Ovary (tissue), 7 donors: ENCODE measurements at regions not wholly inside any gene's neighbourhood (a gene's known extent, or its start where the extent isn't known, plus 50 kb on each side); places are given as distances from the start of the nearest gene placed in this dataset.

ENCODE experiments used
- DNase-seq, 5 donors: peaks; one replicate each; pipeline ENCODE4 v3.0.0-alpha.2; 2019 to 2020
- H3K27ac ChIP-seq, 2 donors: fragments of 200-600 bp; one replicate each; pipeline versions ENCODE4 v1.5.1 to v1.8.0; 2019 to 2022
- H3K27me3 ChIP-seq: fragments of 200-600 bp; one replicate; pipeline ENCODE4 v1.8.0; 2022
- H3K36me3 ChIP-seq: fragments of 200-600 bp; sonication (generic); one replicate; pipeline ENCODE4 v1.5.1; 2019
- H3K4me1 ChIP-seq: one replicate; pipeline ENCODE4 v1.8.1; 2013; ENCODE audit warnings: mild to moderate bottlenecking, moderate library complexity; ENCODE audit not compliant: insufficient read depth
- H3K4me3 ChIP-seq: fragments of 200-600 bp; sonication (generic); one replicate; pipeline ENCODE4 v1.5.1; 2017
- H3K9me3 ChIP-seq, 2 donors: fragments of 200-600 bp in 1 of 2; sonication (generic) in 1 of 2; one replicate each; pipeline versions ENCODE4 v1.5.1 to v1.8.1; 2013 to 2019; ENCODE audit warnings: mild to moderate bottlenecking in 1 of 2, moderate library complexity in 1 of 2
- CTCF ChIP-seq, 3 donors: fragments of 450-650 bp in 2 of 3; fragments of 200-600 bp in 1 of 3; IDR thresholded peaks; one replicate each; pipeline versions ENCODE4 v1.5.1 to v1.8.0; 2016 to 2022; ENCODE audit warnings: antibody characterized with exemption in 3 of 3, mild to moderate bottlenecking in 1 of 3
- EP300 ChIP-seq: sonication (generic); formaldehyde crosslinking; IDR thresholded peaks from one replicate; pipeline ENCODE4 v1.6.1; 2017; ENCODE audit warnings: antibody characterized with exemption
- POLR2A ChIP-seq: fragments of 450-650 bp; IDR thresholded peaks from one replicate; pipeline ENCODE4 v1.6.1; 2017; ENCODE audit warnings: antibody characterized with exemption, mild to moderate bottlenecking, moderate library complexity
- WGBS, 3 donors: extraction: QIAGEN DNeasy Blood & Tissue Kit in 1 of 3; methylation state at CpG; one replicate each; pipeline versions ENCODE4 v1.1.5 to v1.1.7; 2013 to 2017; 5-methylcytosine and 5-hydroxymethylcytosine counted together
- intact Hi-C, 4 donors: fragments of 100-400 bp; cut with DNase I; formaldehyde crosslinking; loops; one replicate each; pipeline versions ENCODE4 v1.11.0 to v1.15.1; 2022 to 2023
- donor health status: DM: no; HTN: no; CAD: no; lungs with moderate emphysema.
- donor health status: DM: no; HTN: no; CAD: no.
- donor health status: Bipolar disorder and iron deficiency.
- donor health status: DM: no; HTN: no; CAD: no.
- donor health status: DM: yes; HTN: yes; CAD: no.

GRCh38 chr15:85872125-85872524 lies 77.4 kb upstream of the KLHL25 start:
- H3K27me3 ChIP-seq, result no peaks in the 10 kb centered on the region
- no peak overlapping the region for H3K4me3 ChIP-seq
- intact Hi-C loops, result no loop called here
- no peaks in the 10 kb centered on the region for H3K9me3 ChIP-seq
- no peaks in the 10 kb centered on the region for H3K36me3 ChIP-seq
- TF ChIP-seq POLR2A, result no peak
- no peak for TF ChIP-seq EP300
- TF ChIP-seq CTCF (IDR thresholded peaks at IDR 0.05), result no peak
- no peak overlapping the region for H3K27ac ChIP-seq
- no peaks in the 10 kb centered on the region for H3K4me1 ChIP-seq
- no peak for DNase-seq
- 77 to 81% (median 78%) methylated on average over 5 of the region's 5 CpGs for whole genome bisulfite sequencing, 3 donors

- H3K36me3 ChIP-seq, result no peaks in the 10 kb centered on the region
- H3K27ac ChIP-seq, result no peak overlapping the region
- DNase-seq, result no peak
- intact Hi-C loops, result no loop called here
- H3K9me3 ChIP-seq, result no peaks in the 10 kb centered on the region
- no peaks in the 10 kb centered on the region for H3K4me1 ChIP-seq
- 66 to 86% (median 77%) methylated on average over 2 of the region's 2 CpGs for WGBS, 3 donors
- no peak overlapping the region for H3K4me3 ChIP-seq
- no peaks in the 10 kb centered on the region for H3K27me3 ChIP-seq
- TF ChIP-seq CTCF (IDR thresholded peaks at IDR 0.05), result no peak
- TF ChIP-seq EP300, result no peak
- no peak for TF ChIP-seq POLR2A
These were observed 79.5 kb upstream of the KLHL25 start for GRCh38 chr15:85874236-85874635.

GRCh38 chr15:85875756-85876155 lies 81.0 kb upstream of the KLHL25 start:
- no peak overlapping the region for H3K4me3 ChIP-seq
- intact Hi-C loops, result no loop called here
- H3K27me3 ChIP-seq, result no peaks in the 10 kb centered on the region
- WGBS, 3 donors, result 52 to 67% (median 60%) methylated on average over 2 of the region's 2 CpGs
- H3K36me3 ChIP-seq, result no peaks in the 10 kb centered on the region
- DNase-seq, result no peak
- no peaks in the 10 kb centered on the region for H3K4me1 ChIP-seq
- no peak overlapping the region for H3K27ac ChIP-seq
- no peak for TF ChIP-seq EP300
- no peak for TF ChIP-seq POLR2A
- TF ChIP-seq CTCF (IDR thresholded peaks at IDR 0.05), result no peak
- no peaks in the 10 kb centered on the region for H3K9me3 ChIP-seq

- no peak for DNase-seq
- H3K27ac ChIP-seq, result no peak overlapping the region
- 19 to 30% (median 25%) methylated on average over 3 of the region's 3 CpGs for WGBS, 3 donors
- no peaks in the 10 kb centered on the region for H3K36me3 ChIP-seq
- intact Hi-C loops, result no loop called here
- no peaks in the 10 kb centered on the region for H3K27me3 ChIP-seq
- TF ChIP-seq CTCF (IDR thresholded peaks at IDR 0.05) (no peak), POLR2A (no peak), EP300 (no peak)
- H3K4me1 ChIP-seq, result no peaks in the 10 kb centered on the region
- no peak overlapping the region for H3K4me3 ChIP-seq
- no peaks in the 10 kb centered on the region for H3K9me3 ChIP-seq
These were observed 84.1 kb upstream of the KLHL25 start for GRCh38 chr15:85878828-85879225.
